Epithelial cell of esophagus (primary cell): ENCODE measurements at regions not wholly inside any gene's neighbourhood (a gene's known extent, or its start where the extent isn't known, plus 50 kb on each side); places are given as distances from the start of the nearest gene placed in this dataset.
A peak's percentile ranks its signal among the peaks of the same experiment; 100 is the strongest.

ENCODE experiments used
- DNase-seq: peaks from one replicate; pipeline ENCODE4 v3.0.0; 2010; ENCODE audit warnings: low read depth
- H3K4me3 ChIP-seq: 2 replicates; pipeline ENCODE4 v1.5.1; 2011; ENCODE audit warnings: mild to moderate bottlenecking, low read length, control low read depth
- TF ChIP-seq, protein P1 (sequence below): IDR thresholded peaks from 2 replicates; pipeline ENCODE4 v1.5.1; 2011; ENCODE audit warnings: low read depth, mild to moderate bottlenecking, low read length, control low read depth, inconsistent platforms; ENCODE audit not compliant: insufficient read depth; ENCODE audit errors: missing control alignments

DNA sequence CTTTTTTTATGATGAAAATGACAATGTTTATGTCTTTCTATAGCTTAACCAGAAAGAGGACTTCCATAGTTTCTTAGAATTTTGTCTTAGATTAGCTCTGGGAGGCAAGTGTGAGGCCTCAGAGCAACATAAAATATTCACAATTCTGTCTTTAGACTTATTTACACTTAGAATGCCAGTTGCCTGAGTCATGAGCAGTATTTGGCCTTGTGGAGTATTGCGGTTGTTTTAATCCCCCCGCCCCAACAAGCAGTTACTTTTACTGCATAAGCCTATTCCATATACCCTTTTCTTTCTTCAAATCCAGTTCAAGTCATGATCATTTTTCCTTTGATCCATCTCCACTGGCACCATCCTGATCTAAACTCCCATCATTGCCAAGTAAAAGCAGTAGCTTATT, 198.0 kb upstream of the EGFLAM start:
- peak; percentile 12 for DNase-seq
- TF ChIP-seq, protein P1, sequence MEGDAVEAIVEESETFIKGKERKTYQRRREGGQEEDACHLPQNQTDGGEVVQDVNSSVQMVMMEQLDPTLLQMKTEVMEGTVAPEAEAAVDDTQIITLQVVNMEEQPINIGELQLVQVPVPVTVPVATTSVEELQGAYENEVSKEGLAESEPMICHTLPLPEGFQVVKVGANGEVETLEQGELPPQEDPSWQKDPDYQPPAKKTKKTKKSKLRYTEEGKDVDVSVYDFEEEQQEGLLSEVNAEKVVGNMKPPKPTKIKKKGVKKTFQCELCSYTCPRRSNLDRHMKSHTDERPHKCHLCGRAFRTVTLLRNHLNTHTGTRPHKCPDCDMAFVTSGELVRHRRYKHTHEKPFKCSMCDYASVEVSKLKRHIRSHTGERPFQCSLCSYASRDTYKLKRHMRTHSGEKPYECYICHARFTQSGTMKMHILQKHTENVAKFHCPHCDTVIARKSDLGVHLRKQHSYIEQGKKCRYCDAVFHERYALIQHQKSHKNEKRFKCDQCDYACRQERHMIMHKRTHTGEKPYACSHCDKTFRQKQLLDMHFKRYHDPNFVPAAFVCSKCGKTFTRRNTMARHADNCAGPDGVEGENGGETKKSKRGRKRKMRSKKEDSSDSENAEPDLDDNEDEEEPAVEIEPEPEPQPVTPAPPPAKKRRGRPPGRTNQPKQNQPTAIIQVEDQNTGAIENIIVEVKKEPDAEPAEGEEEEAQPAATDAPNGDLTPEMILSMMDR, result no peak
- no peak overlapping the region for H3K4me3 ChIP-seq

DNA sequence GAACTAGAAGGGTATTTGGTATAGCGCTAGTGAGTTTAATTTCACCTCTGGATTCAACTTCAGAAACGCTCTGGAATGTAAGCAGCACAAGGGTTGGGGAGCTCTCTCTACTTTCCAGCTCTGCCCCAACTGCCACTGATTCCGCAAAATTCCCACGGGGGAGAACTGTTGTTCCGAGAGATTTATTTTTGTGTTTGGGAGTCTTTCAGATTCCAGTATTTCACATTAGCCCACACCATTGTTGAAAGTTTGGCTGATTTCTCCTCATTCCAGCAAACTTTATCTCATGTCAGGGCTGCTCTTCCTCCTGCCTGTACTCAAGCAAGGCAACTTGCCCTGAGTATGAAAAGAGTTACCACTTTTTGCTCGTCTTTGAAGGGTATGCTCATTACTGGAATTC, 198.5 kb upstream of the EGFLAM start:
- no peak for DNase-seq
- no peak overlapping the region for H3K4me3 ChIP-seq
- TF ChIP-seq, protein P1, result no peak

DNA sequence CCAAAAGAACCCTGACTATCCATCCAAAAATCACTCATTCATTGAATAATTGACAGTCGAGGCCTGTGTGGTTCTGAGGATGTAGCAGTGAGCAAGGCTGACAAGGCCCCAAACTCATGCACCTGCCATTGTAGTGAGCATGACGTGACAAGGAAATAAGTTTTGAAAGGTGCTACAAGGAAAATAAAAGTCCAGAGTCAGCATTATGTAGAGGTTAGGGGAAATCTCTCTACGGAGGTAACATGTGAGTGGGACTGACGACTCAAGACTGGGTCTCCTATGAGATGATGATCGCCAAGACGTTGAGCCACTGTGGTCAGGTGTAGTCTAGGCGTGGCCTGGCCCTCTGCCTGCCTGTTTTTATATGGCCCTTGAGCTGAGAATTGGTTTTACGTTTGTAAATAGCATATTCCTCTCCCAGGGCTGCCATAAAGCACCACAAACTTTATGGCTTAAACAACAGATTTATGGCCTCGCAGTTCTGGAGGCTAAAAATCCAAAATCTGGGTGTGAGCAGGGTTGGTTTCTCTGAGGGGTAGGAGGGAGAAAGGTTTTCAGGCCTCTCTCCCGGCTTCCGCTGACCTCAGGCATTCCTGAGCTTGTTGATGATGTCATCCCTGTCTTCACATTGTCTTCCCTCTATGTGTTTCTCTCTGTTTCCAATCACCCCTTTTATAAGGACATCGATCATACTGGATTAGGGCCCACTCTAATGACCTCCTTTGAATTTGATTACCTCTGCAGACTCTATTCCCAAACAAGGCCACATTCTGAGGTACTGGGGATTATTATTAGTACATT, 206.4 kb upstream of the EGFLAM start:
- TF ChIP-seq, protein P1, result no peak
- no peak overlapping the region for H3K4me3 ChIP-seq
- no peak for DNase-seq

DNA sequence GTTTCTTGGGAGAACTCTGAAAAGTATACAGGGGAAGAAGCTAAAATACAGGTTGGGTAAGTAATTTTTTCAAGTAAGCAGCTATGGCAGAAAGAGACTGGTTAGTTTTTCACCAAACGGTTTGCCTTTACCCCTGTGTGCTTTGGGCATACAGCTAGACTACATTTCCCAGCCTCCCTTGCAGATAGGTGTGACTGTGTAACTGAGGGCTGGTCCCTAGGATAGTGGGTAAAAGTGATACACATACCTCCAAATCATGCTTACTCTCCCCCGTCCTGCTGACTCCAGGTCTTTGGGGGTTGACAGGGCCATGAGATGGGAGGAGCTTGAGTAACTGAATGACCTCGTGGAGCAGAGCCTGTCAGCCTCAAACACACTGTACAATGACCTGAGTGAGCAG, 208.6 kb upstream of the GDNF start:
- TF ChIP-seq, protein P1, result no peak
- no peak overlapping the region for H3K4me3 ChIP-seq
- DNase-seq, result no peak

DNA sequence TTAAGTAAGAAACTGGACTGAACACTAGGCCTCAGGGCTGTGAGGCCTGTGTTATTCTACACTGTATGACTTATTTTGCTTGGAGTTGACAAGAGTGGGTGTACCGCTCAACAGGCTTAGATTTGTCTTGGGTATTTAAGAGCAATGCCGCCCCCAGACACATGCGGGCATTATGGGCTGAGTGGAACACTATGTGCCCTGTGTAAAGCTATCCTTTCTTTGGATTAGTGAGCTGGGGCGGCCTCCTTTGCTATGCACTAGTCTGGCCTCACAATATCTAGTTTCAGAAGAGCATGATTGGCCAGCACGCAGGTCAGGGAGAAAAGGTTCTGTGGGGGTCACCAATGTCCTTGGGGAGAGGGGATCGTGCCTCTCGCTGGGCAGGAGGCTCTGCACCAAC, 206.3 kb upstream of the GDNF start:
- H3K4me3 ChIP-seq, result no peak overlapping the region
- TF ChIP-seq, protein P1, result no peak
- no peak for DNase-seq

DNA sequence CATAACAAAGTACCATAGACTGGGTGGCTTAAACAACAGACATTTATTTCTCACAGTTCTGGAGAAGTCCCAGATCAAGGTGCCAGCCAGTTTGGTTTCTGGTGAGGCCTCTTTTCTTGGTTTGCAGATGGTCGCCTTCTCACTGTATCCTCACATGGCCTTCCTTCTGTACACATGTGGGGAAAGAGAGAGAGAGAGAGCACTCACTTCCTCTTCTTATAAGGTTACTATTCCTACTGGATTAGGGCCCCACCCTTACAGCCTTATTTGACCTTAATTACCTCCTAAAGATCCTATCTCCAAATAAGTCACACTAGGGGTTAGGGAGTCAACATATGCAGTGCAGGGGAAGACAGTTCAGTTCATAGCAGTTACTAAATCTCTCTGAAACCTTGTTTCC, 205.6 kb upstream of the GDNF start:
- no peak overlapping the region for H3K4me3 ChIP-seq
- TF ChIP-seq, protein P1, result no peak
- DNase-seq, result no peak

DNA sequence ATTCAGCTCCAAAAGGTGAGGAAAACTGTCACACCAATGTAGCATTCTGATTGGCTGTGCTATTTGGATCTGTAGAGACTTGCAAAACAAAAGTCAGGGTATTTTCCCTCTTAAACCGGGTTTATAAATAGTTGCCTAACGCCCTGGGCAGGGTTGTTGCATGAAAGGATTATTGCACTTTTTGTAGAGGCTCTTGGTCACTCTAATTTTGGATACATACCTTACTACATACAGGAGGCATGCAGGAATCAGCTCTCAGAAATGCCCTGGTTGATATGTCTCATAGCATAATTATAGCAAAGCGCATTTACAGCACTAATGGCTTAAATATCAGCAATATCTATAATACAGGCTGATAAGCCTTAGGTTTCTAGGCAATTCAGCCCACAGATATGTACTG, 200.0 kb upstream of the GDNF start:
- peak; percentile 2 for DNase-seq
- TF ChIP-seq, protein P1, result no peak
- H3K4me3 ChIP-seq, result no peak overlapping the region
